ENCODE measurements at regions not wholly inside any gene's neighbourhood (a gene's known extent, or its start where the extent isn't known, plus 50 kb on each side); places are given as distances from the start of the nearest gene placed in this dataset.

DNA sequence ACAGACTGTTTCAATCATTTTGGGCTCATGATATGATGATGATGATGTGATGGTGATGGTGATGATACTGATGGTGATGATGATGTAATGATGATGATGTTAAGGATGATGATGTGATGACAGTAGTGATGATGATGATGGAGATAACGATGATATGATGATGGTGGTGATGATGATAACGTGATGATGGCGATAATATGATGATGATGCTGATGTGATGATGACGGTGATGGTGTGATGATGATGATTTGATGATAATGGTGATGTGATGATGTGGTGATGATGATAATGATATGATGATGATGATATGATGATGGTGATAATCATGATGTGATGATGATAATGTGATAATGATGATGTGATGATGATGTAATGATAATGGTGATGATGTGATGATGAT, 612.6 kb downstream of the AACS start:
- H3K27me3 Mint-ChIP-seq = no peaks in the 10 kb centered on the region
- DNase-seq (no peak), ATAC-seq (ENCODE audit: low read depth) (no peak)
- no peak overlapping the region for H3K27ac Mint-ChIP-seq
- H3K4me3 ChIP-seq (ENCODE audit: control extremely low read depth in 1 of 5, extremely low read depth in 1 of 5, insufficient read depth in 1 of 5, low read depth in 2 of 5, low read length in 4 of 5) = no peak overlapping the region
- ChIA-PET POLR2A (interaction anchor here (0.5 kb wide), 1 partner anchor 9 kb away, joined by 3 read pairs; no protein-coding TSS in a partner anchor), CTCF (no interaction called here)
- no peak overlapping the region for H3K9ac ChIP-seq (ENCODE audit: low read length)
- H3K4me2 ChIP-seq (replicated peaks; ENCODE audit: low read depth, low read length, poor library complexity, severe bottlenecking) = no peak overlapping the region
- H3K9me3 Mint-ChIP-seq (ENCODE audit: insufficient read depth) = no peaks in the 10 kb centered on the region
- WGBS (ENCODE audit: insufficient coverage) = 87% methylated on average over 4 of the region's 4 CpGs
- no peaks in the 10 kb centered on the region for H3K4me1 ChIP-seq (ENCODE audit: control insufficient read depth in 2 of 2, insufficient read depth in 2 of 2, low read length in 2 of 2)
- TF ChIP-seq EZH2 (IDR thresholded peaks at IDR 0.05; ENCODE audit: borderline replicate concordance, insufficient read depth, low read depth, low read length, poor library complexity, severe bottlenecking) (no peak), CTCF (IDR thresholded peaks at IDR 0.05) (no peak)
- peaks cover 0 to 3% (median 0%) of the 10 kb centered on the region in 3 donors for H3K9me3 ChIP-seq (ENCODE audit: control extremely low read depth in 1 of 3, control insufficient read depth in 2 of 3, insufficient read depth in 1 of 3, low read length in 2 of 3)
- H2AFZ ChIP-seq (ENCODE audit: insufficient read depth, low read depth, low read length, poor library complexity, severe bottlenecking) = no peak overlapping the region
- no peaks in the 10 kb centered on the region for H3K36me3 ChIP-seq (replicated peaks in 1 of 2; ENCODE audit: control extremely low read depth in 1 of 2, control insufficient read depth in 1 of 2, extremely low read depth in 1 of 2, insufficient read depth in 2 of 2, low read length in 1 of 2)
- H3K4me1 Mint-ChIP-seq = no peaks in the 10 kb centered on the region
- H3K27me3 ChIP-seq (replicated peaks in 1 of 4; ENCODE audit: control extremely low read depth in 1 of 4, control insufficient read depth in 3 of 4, insufficient read depth in 4 of 4, low read length in 3 of 4) = no peaks in the 10 kb centered on the region
- no peaks in the 10 kb centered on the region for H4K20me1 ChIP-seq (ENCODE audit: control insufficient read depth, insufficient read depth, low read length, poor library complexity, severe bottlenecking)
- no peak overlapping the region for H3K4me3 Mint-ChIP-seq
- intact Hi-C loops (cut with micrococcal nuclease) = no loop called here
- H3K27ac ChIP-seq (ENCODE audit: low read length in 2 of 2) = no peak overlapping the region
- H3K79me2 ChIP-seq (ENCODE audit: control insufficient read depth, insufficient read depth, low read length) = no peaks in the 10 kb centered on the region

- no peak overlapping the region for H3K4me2 ChIP-seq (replicated peaks; ENCODE audit: low read depth, low read length, poor library complexity, severe bottlenecking)
- Mint-ChIP-seq H3K27me3 (no peaks in the 10 kb centered on the region), H3K4me1 (no peaks in the 10 kb centered on the region), H3K9me3 (ENCODE audit: insufficient read depth) (no peaks in the 10 kb centered on the region), H3K4me3 (no peak overlapping the region), H3K27ac (no peak overlapping the region)
- ChIA-PET POLR2A (no interaction called here), CTCF (no interaction called here)
- intact Hi-C loops (cut with micrococcal nuclease) = no loop called here
- ATAC-seq (ENCODE audit: low read depth) (no peak), DNase-seq (no peak)
- no peak overlapping the region for H3K27ac ChIP-seq (ENCODE audit: low read length in 2 of 2)
- no peaks in the 10 kb centered on the region for H3K36me3 ChIP-seq (replicated peaks in 1 of 2; ENCODE audit: control extremely low read depth in 1 of 2, control insufficient read depth in 1 of 2, extremely low read depth in 1 of 2, insufficient read depth in 2 of 2, low read length in 1 of 2)
- H3K9me3 ChIP-seq (ENCODE audit: control extremely low read depth in 1 of 3, control insufficient read depth in 2 of 3, insufficient read depth in 1 of 3, low read length in 2 of 3) = peaks cover 0 to 3% (median 0%) of the 10 kb centered on the region in 3 donors
- H3K79me2 ChIP-seq (ENCODE audit: control insufficient read depth, insufficient read depth, low read length) = no peaks in the 10 kb centered on the region
- TF ChIP-seq CTCF (IDR thresholded peaks at IDR 0.05) (no peak), EZH2 (IDR thresholded peaks at IDR 0.05; ENCODE audit: borderline replicate concordance, insufficient read depth, low read depth, low read length, poor library complexity, severe bottlenecking) (no peak)
- H3K4me1 ChIP-seq (ENCODE audit: control insufficient read depth in 2 of 2, insufficient read depth in 2 of 2, low read length in 2 of 2) = no peaks in the 10 kb centered on the region
- no peaks in the 10 kb centered on the region for H4K20me1 ChIP-seq (ENCODE audit: control insufficient read depth, insufficient read depth, low read length, poor library complexity, severe bottlenecking)
- 92% methylated on average over 3 of the region's 3 CpGs for WGBS (ENCODE audit: insufficient coverage)
- no peak overlapping the region for H3K9ac ChIP-seq (ENCODE audit: low read length)
- no peaks in the 10 kb centered on the region for H3K27me3 ChIP-seq (replicated peaks in 1 of 4; ENCODE audit: control extremely low read depth in 1 of 4, control insufficient read depth in 3 of 4, insufficient read depth in 4 of 4, low read length in 3 of 4)
- no peak overlapping the region for H3K4me3 ChIP-seq (ENCODE audit: control extremely low read depth in 1 of 5, extremely low read depth in 1 of 5, insufficient read depth in 1 of 5, low read depth in 2 of 5, low read length in 4 of 5)
- H2AFZ ChIP-seq (ENCODE audit: insufficient read depth, low read depth, low read length, poor library complexity, severe bottlenecking) = no peak overlapping the region
These were observed 613.4 kb downstream of the AACS start for GRCh38 chr12:125678589-125678993.

Data from B cell (primary cell).